GM12878 (cell line): ENCODE measurements at regions not wholly inside any gene's neighbourhood (a gene's known extent, or its start where the extent isn't known, plus 50 kb on each side); places are given as distances from the start of the nearest gene placed in this dataset.

Source experiments
- BACH1 ChIP-seq: fragments of 450-650 bp; IDR thresholded peaks from 2 replicates; pipeline ENCODE4 v1.6.1; 2017; ENCODE audit warnings: mild to moderate bottlenecking, borderline replicate concordance
- BCL11A ChIP-seq: IDR thresholded peaks from 2 replicates; pipeline ENCODE4 v1.6.1; 2011; ENCODE audit warnings: low read depth, low read length
- BCLAF1 ChIP-seq: fragments of 450-650 bp; IDR thresholded peaks from 2 replicates; pipeline ENCODE4 v1.6.1; 2017; ENCODE audit warnings: antibody characterized with exemption, mild to moderate bottlenecking, moderate library complexity
- CUX1 ChIP-seq: IDR thresholded peaks from 2 replicates; pipeline ENCODE4 v1.6.1; 2012; ENCODE audit warnings: improper control_type of control experiment, low read depth, low read length; ENCODE audit not compliant: insufficient replicate concordance
- EED ChIP-seq: sonication (generic); IDR thresholded peaks from 2 replicates; pipeline ENCODE4 v1.6.1; 2016; ENCODE audit warnings: antibody characterized with exemption, low read depth
- ESRRA ChIP-seq: IDR thresholded peaks from 2 replicates; pipeline ENCODE4 v1.6.1; 2012; ENCODE audit warnings: mild to moderate bottlenecking, low read length, improper control_type of control experiment
- RELA ChIP-seq: fragments of 450-650 bp; IDR thresholded peaks from 2 replicates; pipeline ENCODE4 v1.8.0; 2014; ENCODE audit warnings: borderline replicate concordance; ENCODE audit not compliant: partially characterized antibody
- YBX1 ChIP-seq: fragments of 450-650 bp; IDR thresholded peaks from 2 replicates; pipeline ENCODE4 v1.6.1; 2016; ENCODE audit warnings: antibody characterized with exemption

GRCh38 chr16:6031102-6031501 is 933.5 kb upstream of the EEF2KMT start (continued):
- TF ChIP-seq CUX1 (no peak), BACH1 (no peak), YBX1 (no peak), BCLAF1 (no peak), BCL11A (no peak), EED (no peak), RELA (no peak), ESRRA (no peak)
